Tibial nerve (tissue), 4 donors: ENCODE measurements at regions not wholly inside any gene's neighbourhood (a gene's known extent, or its start where the extent isn't known, plus 50 kb on each side); places are given as distances from the start of the nearest gene placed in this dataset.

Source experiments
- DNase-seq, 2 donors: peaks; one replicate each; pipeline ENCODE4 v3.0.0-alpha.2; 2019; ENCODE audit warnings: low spot score in 2 of 2
- H3K27ac ChIP-seq, 4 donors: fragments of 200-600 bp; sonication (generic) in 3 of 4; one replicate each; pipeline ENCODE4 v1.5.1; 2017 to 2019; ENCODE audit warnings: mild to moderate bottlenecking in 1 of 4
- H3K27me3 ChIP-seq, 2 donors: fragments of 200-600 bp; sonication (generic) in 1 of 2; one replicate each; pipeline versions ENCODE4 v1.5.1 to v1.6.0; 2017 to 2019
- H3K36me3 ChIP-seq, 3 donors: fragments of 200-600 bp; sonication (generic); one replicate each; pipeline ENCODE4 v1.5.1; 2018 to 2019
- H3K4me1 ChIP-seq, 4 donors: fragments of 200-600 bp; sonication (generic) in 3 of 4; one replicate each; pipeline ENCODE4 v1.5.1; 2017 to 2019
- H3K4me3 ChIP-seq, 4 donors: fragments of 200-600 bp; sonication (generic) in 3 of 4; one replicate each; pipeline ENCODE4 v1.5.1; 2017 to 2019; ENCODE audit warnings: mild to moderate bottlenecking in 1 of 4, moderate library complexity in 1 of 4
- H3K9me3 ChIP-seq, 4 donors: fragments of 200-600 bp; sonication (generic) in 3 of 4; one replicate each; pipeline ENCODE4 v1.5.1; 2017 to 2019
- CTCF ChIP-seq, 5 experiments: fragments of 200-600 bp in 3 of 5; fragments of 450-650 bp in 2 of 5; sonication (generic) in 3 of 5; IDR thresholded peaks; one replicate each; pipeline ENCODE4 v1.5.1; 2016 to 2019; ENCODE audit warnings: antibody characterized with exemption in 5 of 5, mild to moderate bottlenecking in 3 of 5, moderate library complexity in 2 of 5
- EP300 ChIP-seq, 2 donors: sonication (generic); formaldehyde crosslinking; IDR thresholded peaks; one replicate each; pipeline ENCODE4 v1.6.1; 2017; ENCODE audit warnings: antibody characterized with exemption in 2 of 2, mild to moderate bottlenecking in 1 of 2
- POLR2A ChIP-seq, 2 donors: fragments of 450-650 bp; IDR thresholded peaks; one replicate each; pipeline ENCODE4 v1.6.1; 2017; ENCODE audit warnings: antibody characterized with exemption in 2 of 2, mild to moderate bottlenecking in 2 of 2, moderate library complexity in 2 of 2
- WGBS, 2 donors: methylation state at CpG; one replicate each; pipeline ENCODE4 v1.1.5; 2018; 5-methylcytosine and 5-hydroxymethylcytosine counted together

DNA sequence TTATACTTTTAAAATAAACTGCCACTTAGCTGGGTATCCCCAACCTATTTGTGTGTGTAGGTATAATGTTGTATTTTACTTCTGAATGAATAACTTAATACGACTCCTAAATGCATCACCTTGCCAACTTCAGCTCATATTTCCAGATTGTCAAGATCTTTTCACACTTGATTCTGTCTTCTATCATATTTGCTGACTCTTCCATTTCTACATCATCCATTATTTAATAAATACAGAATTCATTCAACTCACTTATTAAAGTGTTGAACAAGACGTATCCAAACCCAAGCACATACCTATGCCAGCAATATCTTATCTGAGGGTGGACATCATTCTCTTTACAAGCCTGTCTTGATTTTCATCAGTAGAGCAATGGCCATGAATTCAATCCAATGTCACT lies 91.2 kb upstream of the FAM47C start:
- H3K27ac ChIP-seq: no peak overlapping the region

DNA sequence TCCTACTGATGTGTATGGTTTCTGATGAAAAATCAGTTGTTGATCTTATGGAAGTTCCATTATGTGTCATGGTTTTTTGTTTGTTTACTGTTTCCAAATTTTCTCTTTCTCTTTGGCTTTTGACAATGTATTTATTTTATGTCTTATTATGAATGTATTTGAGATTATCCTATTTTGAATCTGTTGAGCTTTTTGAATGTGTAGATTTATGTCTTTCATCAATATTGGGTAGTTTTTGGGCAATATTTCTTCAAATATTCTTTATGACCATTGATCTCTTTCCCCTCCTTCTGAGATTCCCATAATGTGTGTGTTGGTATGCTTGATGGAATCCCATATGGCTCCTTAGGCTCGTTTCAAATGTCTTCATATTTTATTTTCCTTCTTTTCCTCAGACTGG lies 80.5 kb upstream of the FAM47C start:
- Histone ChIP-seq H3K27me3 (no peaks in the 10 kb centered on the region), H3K4me1 (no peaks in the 10 kb centered on the region), H3K27ac (no peak overlapping the region), H3K4me3 (no peak overlapping the region), H3K9me3 (peaks cover 0 to 11% (median 0%) of the 10 kb centered on the region in 4 donors), H3K36me3 (no peaks in the 10 kb centered on the region)
- no peak for DNase-seq
- 39 to 64% methylated on average over 1 of the region's 1 CpG for WGBS, 2 donors
- no peak for TF ChIP-seq CTCF (IDR thresholded peaks at IDR 0.05)

More for the DNA sequence above, 91.2 kb upstream of the FAM47C start:
- DNase-seq: no peak
- no peaks in the 10 kb centered on the region for H3K4me1 ChIP-seq
- TF ChIP-seq POLR2A (IDR thresholded peaks at IDR 0.05): no peak
- no peaks in the 10 kb centered on the region for H3K36me3 ChIP-seq
- H3K4me3 ChIP-seq: no peak overlapping the region
- H3K9me3 ChIP-seq: no peaks in the 10 kb centered on the region
- WGBS, 2 donors: 76 to 80% methylated on average over 2 of the region's 2 CpGs
- no peaks in the 10 kb centered on the region for H3K27me3 ChIP-seq

DNA sequence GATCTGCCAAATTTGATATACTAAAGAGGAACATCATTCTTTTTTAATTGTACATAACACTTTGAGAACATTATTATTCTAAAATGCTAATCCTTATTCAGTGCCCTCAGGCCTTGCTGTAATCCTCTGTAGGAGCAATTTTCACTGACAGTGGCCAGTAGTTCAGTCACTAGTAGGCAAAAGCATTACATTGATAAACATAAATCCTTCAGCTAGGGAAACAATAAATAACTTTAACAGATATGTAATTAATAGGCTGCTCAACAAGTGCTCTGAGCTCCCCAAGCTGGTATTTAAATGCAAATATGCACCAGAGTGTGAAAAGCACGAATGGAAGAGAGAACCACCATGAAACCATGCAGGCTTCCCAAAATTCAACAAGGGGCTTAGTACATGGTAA lies 77.7 kb upstream of the FAM47C start:
- H3K27ac ChIP-seq: no peak overlapping the region
- TF ChIP-seq CTCF (IDR thresholded peaks at IDR 0.05) (no peak), EP300 (IDR thresholded peaks at IDR 0.05) (no peak), POLR2A (IDR thresholded peaks at IDR 0.05) (no peak)
- H3K4me1 ChIP-seq: no peaks in the 10 kb centered on the region
- DNase-seq: no peak
- WGBS, 2 donors: 20 to 40% methylated on average over 1 of the region's 1 CpG
- no peaks in the 10 kb centered on the region for H3K36me3 ChIP-seq
- H3K4me3 ChIP-seq: no peak overlapping the region
- no peaks in the 10 kb centered on the region for H3K27me3 ChIP-seq
- peaks cover 0 to 11% (median 0%) of the 10 kb centered on the region in 4 donors for H3K9me3 ChIP-seq

- Histone ChIP-seq H3K27ac (no peak overlapping the region), H3K36me3 (no peaks in the 10 kb centered on the region), H3K27me3 (peaks cover 0 to 4% of the 10 kb centered on the region in 2 donors), H3K4me1 (no peaks in the 10 kb centered on the region), H3K9me3 (no peaks in the 10 kb centered on the region), H3K4me3 (no peak overlapping the region)
- 84 to 92% methylated on average over 5 of the region's 5 CpGs for WGBS, 2 donors
- TF ChIP-seq CTCF (IDR thresholded peaks at IDR 0.05) (no peak), POLR2A (IDR thresholded peaks at IDR 0.05) (no peak), EP300 (IDR thresholded peaks at IDR 0.05) (no peak)
- no peak for DNase-seq
Measured at GRCh38 chrX:36947214-36947613, 61.0 kb upstream of the FAM47C start.

- peaks cover 0 to 8% of the 10 kb centered on the region in 2 donors for H3K27me3 ChIP-seq
- no peaks in the 10 kb centered on the region for H3K9me3 ChIP-seq
- no peaks in the 10 kb centered on the region for H3K4me1 ChIP-seq
- H3K27ac ChIP-seq: no peak overlapping the region
- WGBS, 2 donors: 19 to 32% methylated on average over 4 of the region's 4 CpGs
- no peak for DNase-seq
- H3K36me3 ChIP-seq: no peaks in the 10 kb centered on the region
- TF ChIP-seq CTCF (IDR thresholded peaks at IDR 0.05) (no peak), POLR2A (IDR thresholded peaks at IDR 0.05) (no peak), EP300 (IDR thresholded peaks at IDR 0.05) (no peak)
- no peak overlapping the region for H3K4me3 ChIP-seq
Measured at GRCh38 chrX:36950495-36951253, 57.5 kb upstream of the FAM47C start.
